Keratinocyte (primary cell): ENCODE measurements at regions not wholly inside any gene's neighbourhood (a gene's known extent, or its start where the extent isn't known, plus 50 kb on each side); places are given as distances from the start of the nearest gene placed in this dataset.

Source experiments
- DNase-seq: peaks from one replicate; pipeline ENCODE4 v3.0.0-alpha.2; 2011; ENCODE audit warnings: low read depth, missing footprints, low spot score
- FAIRE-seq: peaks from 2 replicates; lab custom pipeline; 2011; peaks lifted over from hg19 to GRCh38; lab: Jason Lieb, UNC
- H2AFZ ChIP-seq: 2 replicates; pipeline ENCODE4 v1.6.0; 2012; ENCODE audit warnings: low read length, control low read depth, inconsistent platforms; ENCODE audit not compliant: control insufficient read depth
- H3K27ac ChIP-seq: 2 replicates; pipeline ENCODE4 v1.5.1; 2011; ENCODE audit warnings: low read length; ENCODE audit not compliant: control insufficient read depth, insufficient read depth
- H3K27me3 ChIP-seq: 3 replicates; pipeline ENCODE4 v1.6.0; 2011; ENCODE audit warnings: low read length; ENCODE audit not compliant: control insufficient read depth, insufficient read depth; ENCODE audit errors: extremely low read depth
- H3K36me3 ChIP-seq, 2 experiments: 2 replicates in 1 of 2; 3 replicates in 1 of 2; pipeline ENCODE4 v1.5.1; 2011; ENCODE audit warnings: low read length in 2 of 2, mild to moderate bottlenecking in 1 of 2; ENCODE audit not compliant: control insufficient read depth in 2 of 2, insufficient read depth in 2 of 2; ENCODE audit errors: extremely low read depth in 1 of 2
- H3K4me1 ChIP-seq: 3 replicates; pipeline ENCODE4 v1.5.1; 2011; ENCODE audit warnings: low read length; ENCODE audit not compliant: control insufficient read depth, insufficient read depth; ENCODE audit errors: extremely low read depth
- H3K4me2 ChIP-seq: 3 replicates; pipeline ENCODE4 v1.6.0; 2011; ENCODE audit warnings: low read depth, low read length; ENCODE audit not compliant: control insufficient read depth, insufficient read depth; ENCODE audit errors: extremely low read depth
- H3K4me3 ChIP-seq, 3 experiments: fragments of 200-600 bp in 1 of 3; sonication (generic) in 1 of 3; 2 replicates in 2 of 3; 3 replicates in 1 of 3; pipeline ENCODE4 v1.5.1; 2011 to 2016; ENCODE audit warnings: low read length in 3 of 3, mild to moderate bottlenecking in 3 of 3, control low read depth in 2 of 3, inconsistent platforms in 1 of 3, low read depth in 1 of 3, mixed read lengths in 1 of 3, mixed run types in 1 of 3, moderate library complexity in 1 of 3; ENCODE audit not compliant: control insufficient read depth in 2 of 3, insufficient read depth in 2 of 3; ENCODE audit errors: extremely low read depth in 1 of 3
- H3K79me2 ChIP-seq: 2 replicates; pipeline ENCODE4 v1.6.0; 2012; ENCODE audit warnings: low read length; ENCODE audit not compliant: control insufficient read depth, insufficient read depth
- H3K9ac ChIP-seq: 3 replicates; pipeline ENCODE4 v1.6.0; 2011; ENCODE audit warnings: low read length; ENCODE audit not compliant: control insufficient read depth, insufficient read depth; ENCODE audit errors: extremely low read depth
- H3K9me1 ChIP-seq: 3 replicates; pipeline ENCODE4 v1.6.0; 2011; ENCODE audit warnings: low read length; ENCODE audit not compliant: control insufficient read depth, insufficient read depth; ENCODE audit errors: extremely low read depth
- H3K9me3 ChIP-seq: 2 replicates; pipeline ENCODE4 v1.5.1; 2012; ENCODE audit warnings: low read depth, low read length; ENCODE audit not compliant: control insufficient read depth
- H4K20me1 ChIP-seq: 3 replicates; pipeline ENCODE4 v1.6.0; 2011; ENCODE audit warnings: low read length; ENCODE audit not compliant: control insufficient read depth, insufficient read depth; ENCODE audit errors: extremely low read depth
- CTCF ChIP-seq, 3 experiments: IDR thresholded peaks in 1 of 3; conservative IDR thresholded peaks in 1 of 3; optimal IDR thresholded peaks in 1 of 3; 2 replicates in 2 of 3; 3 replicates in 1 of 3; pipeline versions ENCODE3 to v1.5.1; 2011; ENCODE audit warnings: low read length in 3 of 3, mild to moderate bottlenecking in 3 of 3, moderate library complexity in 2 of 3, control low read depth in 1 of 3, inconsistent platforms in 1 of 3; ENCODE audit not compliant: insufficient read depth in 2 of 3; ENCODE audit errors: extremely low read depth in 1 of 3
- EZH2 ChIP-seq: IDR thresholded peaks from one replicate; pipeline ENCODE4 v1.6.1; 2012; ENCODE audit warnings: inconsistent platforms, mild to moderate bottlenecking, low read length, moderate library complexity
- dilution Hi-C: fragments of 300-500 bp; cut with MboI; formaldehyde crosslinking; loops from one replicate; pipeline ENCODE4 v1.7.0; 2020; ENCODE audit warnings: low sequenced_read_pairs; ENCODE audit not compliant: extremely low pct_ligation_motif_present

GRCh38 chr13:103403148-103403740, 337.0 kb upstream of the SLC10A2 start:
- DNase-seq (no peak), FAIRE-seq (no peak)
- H3K27ac ChIP-seq: no peak overlapping the region

GRCh38 chr13:103395139-103395538, 328.9 kb upstream of the SLC10A2 start:
- dilution Hi-C loops: no loop called here
- H3K4me3 ChIP-seq: no peak overlapping the region
- no peaks in the 10 kb centered on the region for H3K79me2 ChIP-seq
- TF ChIP-seq EZH2: no peak
- no peak for TF ChIP-seq CTCF (optimal IDR thresholded peaks at IDR 0.05 in 1 of 3, IDR thresholded peaks at IDR 0.05 in 1 of 3, conservative IDR thresholded peaks at IDR 0.05 in 1 of 3; ENCODE audit: extremely low read depth in 1 of 3, insufficient read depth in 2 of 3, low read length in 3 of 3)
- no peak for DNase-seq
- no peak overlapping the region for H3K4me2 ChIP-seq
- H4K20me1 ChIP-seq: no peaks in the 10 kb centered on the region
- H3K4me1 ChIP-seq: no peaks in the 10 kb centered on the region
- H3K9ac ChIP-seq: no peak overlapping the region
- no peaks in the 10 kb centered on the region for H3K9me1 ChIP-seq
- H3K27me3 ChIP-seq: no peaks in the 10 kb centered on the region
- no peak overlapping the region for H3K27ac ChIP-seq
- H2AFZ ChIP-seq: no peak overlapping the region
- H3K9me3 ChIP-seq: no peaks in the 10 kb centered on the region
- no peak for FAIRE-seq
- H3K36me3 ChIP-seq: no peaks in the 10 kb centered on the region

More at GRCh38 chr13:103403148-103403740, 337.0 kb upstream of the SLC10A2 start:
- dilution Hi-C loops: no loop called here
- H3K9me3 ChIP-seq: no peaks in the 10 kb centered on the region
- H3K79me2 ChIP-seq: no peaks in the 10 kb centered on the region
- H3K9ac ChIP-seq: no peak overlapping the region
- no peaks in the 10 kb centered on the region for H3K4me1 ChIP-seq
- no peaks in the 10 kb centered on the region for H3K27me3 ChIP-seq
- no peak overlapping the region for H2AFZ ChIP-seq
- H3K36me3 ChIP-seq: no peaks in the 10 kb centered on the region
- no peak overlapping the region for H3K4me2 ChIP-seq
- no peaks in the 10 kb centered on the region for H4K20me1 ChIP-seq
- no peaks in the 10 kb centered on the region for H3K9me1 ChIP-seq
- H3K4me3 ChIP-seq: no peak overlapping the region
- TF ChIP-seq CTCF (optimal IDR thresholded peaks at IDR 0.05 in 1 of 3, IDR thresholded peaks at IDR 0.05 in 1 of 3, conservative IDR thresholded peaks at IDR 0.05 in 1 of 3; ENCODE audit: extremely low read depth in 1 of 3, insufficient read depth in 2 of 3, low read length in 3 of 3) (no peak), EZH2 (no peak)
